Hepatocyte (in vitro differentiated cells): ENCODE measurements at regions not wholly inside any gene's neighbourhood (a gene's known extent, or its start where the extent isn't known, plus 50 kb on each side); places are given as distances from the start of the nearest gene placed in this dataset.

Experiments
- CTCF ChIP-seq: fragments of 200-600 bp; sonication (generic); IDR thresholded peaks from 2 replicates; pipeline ENCODE4 v1.5.1; 2016; ENCODE audit warnings: antibody characterized with exemption, mild to moderate bottlenecking; ENCODE audit not compliant: poor library complexity
- EZH2 ChIP-seq: fragments of 200-600 bp; sonication (generic); IDR thresholded peaks from 2 replicates; pipeline ENCODE4 v1.6.1; 2016; ENCODE audit warnings: antibody characterized with exemption, mild to moderate bottlenecking, borderline replicate concordance

GRCh38 chr2:13545320-13545719 lies 828.6 kb downstream of the TRIB2 start:
- TF ChIP-seq CTCF = no peak
- TF ChIP-seq EZH2 = no peak
